Right ventricle myocardium inferior (tissue), 1 donor: ENCODE measurements at regions not wholly inside any gene's neighbourhood (a gene's known extent, or its start where the extent isn't known, plus 50 kb on each side); places are given as distances from the start of the nearest gene placed in this dataset.
"Not testable (repeated sequence)": the region's sequence is repeated elsewhere in the genome, so short reads cannot be mapped to it uniquely, and the experiment has no call there.

ENCODE experiments used
- ATAC-seq: fragments of 200-7000 bp; cut with Tn5 transposase; one replicate; pipeline ENCODE4 v1.9.1; 2020; ENCODE audit warnings: mild to moderate bottlenecking, moderate library complexity
- DNase-seq: peaks from one replicate; pipeline ENCODE4 v3.0.0; 2021; ENCODE audit errors: missing footprints
- intact Hi-C: fragments of 100-400 bp; cut with DNase I; formaldehyde crosslinking; loops from one replicate; pipeline ENCODE4 v1.11.0; 2022
- donor health status: DM: no; HTN: yes; CAD: no; lungs with severe emphysema.

GRCh38 chr4:112832493-112832892 is 195.6 kb downstream of the LARP7 start:
- intact Hi-C loops: no loop called here
- ATAC-seq: no peak
- DNase-seq: no peak

- DNase-seq: no peak
- intact Hi-C loops: no loop called here
- ATAC-seq: no peak
Observed at GRCh38 chr4:112836895-112837294, 200.0 kb downstream of the LARP7 start.

- ATAC-seq, intact Hi-C loops: not testable (repeated sequence)
Observed at GRCh38 chr4:112838015-112838414, 201.1 kb downstream of the LARP7 start.

GRCh38 chr4:112840061-112840460 is 203.1 kb downstream of the LARP7 start:
- no peak for ATAC-seq
- no peak for DNase-seq
- intact Hi-C loops: no loop called here

More at GRCh38 chr4:112838015-112838414, 201.1 kb downstream of the LARP7 start:
- DNase-seq: not testable (repeated sequence)

- intact Hi-C loops: no loop called here
- DNase-seq: no peak
- no peak for ATAC-seq
Observed at GRCh38 chr4:112840619-112841018, 203.7 kb downstream of the LARP7 start.

- no peak for ATAC-seq
- intact Hi-C loops: no loop called here
- no peak for DNase-seq
Observed at GRCh38 chr4:112842513-112842912, 205.6 kb downstream of the LARP7 start.

GRCh38 chr4:112845386-112845785 is 204.1 kb upstream of the ANK2 start:
- intact Hi-C loops: no loop called here
- ATAC-seq: no peak
- DNase-seq: no peak

- intact Hi-C loops: no loop called here
- ATAC-seq (no peak), DNase-seq (no peak)
Observed at GRCh38 chr4:112847045-112847444, 202.4 kb upstream of the ANK2 start.

GRCh38 chr4:112847781-112848180 is 201.7 kb upstream of the ANK2 start:
- ATAC-seq: no peak

GRCh38 chr4:112848911-112849310 is 200.5 kb upstream of the ANK2 start:
- no peak for ATAC-seq
- intact Hi-C loops: no loop called here
- DNase-seq: no peak

More at GRCh38 chr4:112847781-112848180, 201.7 kb upstream of the ANK2 start:
- no peak for DNase-seq
- intact Hi-C loops: no loop called here

GRCh38 chr4:112852601-112853000 is 196.9 kb upstream of the ANK2 start:
- intact Hi-C loops: loop anchor here (10.0 kb wide), 1 partner anchor 82 kb away; no protein-coding TSS in a partner anchor
- DNase-seq: no peak
- ATAC-seq: no peak

GRCh38 chr4:112853662-112854256 is 195.7 kb upstream of the ANK2 start:
- DNase-seq (no peak), ATAC-seq (no peak)
- intact Hi-C loops: loop anchor here (10.0 kb wide), 1 partner anchor 81 kb away; no protein-coding TSS in a partner anchor

GRCh38 chr4:112854420-112854819 is 195.0 kb upstream of the ANK2 start:
- no peak for DNase-seq
- intact Hi-C loops: loop anchor here (10.0 kb wide), 1 partner anchor 80 kb away; no protein-coding TSS in a partner anchor
- no peak for ATAC-seq

GRCh38 chr4:112855058-112855457 is 194.4 kb upstream of the ANK2 start:
- ATAC-seq (peak; percentile 80), DNase-seq (no peak)
- intact Hi-C loops: loop anchor here (10.0 kb wide), 1 partner anchor 80 kb away; no protein-coding TSS in a partner anchor

GRCh38 chr4:112857461-112857860 is 192.0 kb upstream of the ANK2 start:
- DNase-seq: no peak
- intact Hi-C loops: loop anchor here (10.0 kb wide), 1 partner anchor 77 kb away; no protein-coding TSS in a partner anchor
- ATAC-seq: no peak

- intact Hi-C loops: loop anchor here (10.0 kb wide), 1 partner anchor 76 kb away; no protein-coding TSS in a partner anchor
Observed at GRCh38 chr4:112858751-112859150, 190.7 kb upstream of the ANK2 start.

GRCh38 chr4:112859456-112860184 is 189.8 kb upstream of the ANK2 start:
- intact Hi-C loops: loop anchor here (10.0 kb wide), 1 partner anchor 75 kb away; no protein-coding TSS in a partner anchor
- ATAC-seq (no peak), DNase-seq (no peak)

More at GRCh38 chr4:112858751-112859150, 190.7 kb upstream of the ANK2 start:
- ATAC-seq: no peak
- DNase-seq: no peak

- intact Hi-C loops: no loop called here
- DNase-seq (no peak), ATAC-seq (no peak)
Observed at GRCh38 chr4:112860830-112861690, 188.4 kb upstream of the ANK2 start.
